GM21360 (cell line): ENCODE measurements at regions not wholly inside any gene's neighbourhood (a gene's known extent, or its start where the extent isn't known, plus 50 kb on each side); places are given as distances from the start of the nearest gene placed in this dataset.

Experiments used
- ATAC-seq: cut with Tn5 transposase; IDR thresholded peaks from one replicate; pipeline ENCODE4 v1.9.1; 2021; ENCODE audit warnings: mild to moderate bottlenecking, moderate library complexity; ENCODE audit not compliant: unreplicated experiment

DNA sequence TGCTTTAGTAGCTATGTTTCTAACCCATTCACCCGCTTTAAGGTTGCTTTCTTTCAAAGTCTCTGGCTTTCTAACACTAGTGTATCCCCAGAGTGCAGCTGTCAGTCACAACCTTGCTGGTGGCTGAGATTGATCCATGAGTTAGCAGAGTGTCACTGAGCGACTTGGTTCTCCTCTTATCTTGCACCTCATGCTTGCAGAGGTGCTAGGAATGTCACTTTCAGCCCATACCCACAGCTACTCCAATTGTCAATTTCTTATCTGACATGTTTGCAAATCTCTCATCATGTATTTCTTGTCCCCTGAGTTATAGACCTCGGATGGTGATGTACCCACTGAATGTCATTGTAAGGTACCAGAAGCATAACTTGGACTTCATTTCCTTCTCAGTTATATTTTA lies 1110.2 kb downstream of the GALC start:
- no peak for ATAC-seq

DNA sequence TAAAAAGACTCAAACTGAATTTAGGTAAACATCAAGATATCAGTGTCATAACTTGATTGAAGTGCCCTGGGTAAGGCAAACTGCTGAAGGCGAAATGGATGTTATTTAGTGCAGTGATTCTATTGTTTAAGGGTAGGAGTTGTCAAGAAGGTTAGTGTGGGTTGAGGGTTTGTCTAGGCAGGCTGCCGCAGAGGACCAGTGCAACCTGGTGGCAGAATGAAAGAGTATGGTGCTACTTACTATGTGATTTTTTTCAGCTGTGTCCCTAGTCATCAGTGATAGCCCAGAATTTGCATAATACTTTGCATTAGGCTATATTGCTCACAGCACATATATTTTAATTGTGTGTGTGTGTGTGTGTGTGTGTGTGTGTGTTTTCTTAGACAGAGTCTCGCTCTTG lies 1127.0 kb downstream of the GALC start:
- ATAC-seq, result no peak

DNA sequence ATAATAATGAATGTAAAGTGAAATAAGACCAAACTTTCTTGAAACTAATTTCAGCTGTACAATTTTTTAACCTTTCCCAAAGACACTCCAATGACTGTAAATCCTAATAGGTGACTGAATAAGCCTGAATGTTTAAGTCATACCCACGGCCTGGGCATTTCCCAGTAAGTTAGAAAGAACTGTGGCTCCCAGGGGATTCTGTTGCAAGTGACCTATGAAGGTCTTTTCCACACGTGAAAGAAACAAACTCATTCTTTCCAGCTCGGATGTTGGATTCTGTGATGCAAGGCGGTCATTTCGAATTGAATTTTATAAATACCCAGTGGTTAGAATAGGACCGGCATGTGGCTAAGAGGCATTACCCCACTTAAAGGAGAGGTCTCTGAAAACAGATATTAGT lies 1134.4 kb downstream of the GALC start:
- no peak for ATAC-seq

DNA sequence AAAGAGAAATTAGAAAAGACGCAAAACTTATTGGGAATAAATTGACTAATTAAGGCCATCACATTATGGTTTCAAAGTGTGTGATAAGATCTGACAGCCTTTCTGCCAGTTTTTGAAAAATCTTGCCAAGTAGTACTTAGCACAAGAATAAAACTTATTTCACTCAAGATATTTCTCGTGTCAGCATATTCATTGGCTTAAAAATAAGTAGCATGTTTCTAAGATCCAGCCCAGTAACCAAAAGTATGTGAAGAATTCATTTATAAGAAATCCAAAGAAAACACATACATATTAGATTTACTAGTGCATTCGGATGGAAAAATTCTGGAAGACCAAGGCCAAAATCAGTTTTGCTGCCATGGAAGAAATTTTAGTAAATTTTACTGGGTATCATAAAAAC lies 1135.0 kb downstream of the GALC start:
- no peak for ATAC-seq

DNA sequence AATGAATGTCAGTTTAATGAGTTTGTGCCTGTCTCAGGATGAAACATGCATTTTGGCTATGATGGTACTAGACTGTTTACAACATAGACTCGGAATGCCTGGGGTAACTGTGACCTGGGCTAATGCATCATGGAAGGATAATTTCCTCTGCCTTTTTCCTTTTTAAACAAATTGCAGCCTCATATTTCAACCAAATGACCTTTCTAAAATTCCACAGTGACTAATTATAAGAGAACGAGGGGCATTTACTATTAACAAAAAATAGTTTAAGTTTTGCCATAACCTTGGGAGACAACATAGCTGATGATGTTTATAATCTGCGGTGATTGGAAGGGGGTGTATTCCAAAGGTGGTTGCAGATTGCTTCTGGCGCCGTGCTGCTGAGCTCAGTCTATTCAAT lies 1140.5 kb downstream of the GALC start:
- no peak for ATAC-seq

DNA sequence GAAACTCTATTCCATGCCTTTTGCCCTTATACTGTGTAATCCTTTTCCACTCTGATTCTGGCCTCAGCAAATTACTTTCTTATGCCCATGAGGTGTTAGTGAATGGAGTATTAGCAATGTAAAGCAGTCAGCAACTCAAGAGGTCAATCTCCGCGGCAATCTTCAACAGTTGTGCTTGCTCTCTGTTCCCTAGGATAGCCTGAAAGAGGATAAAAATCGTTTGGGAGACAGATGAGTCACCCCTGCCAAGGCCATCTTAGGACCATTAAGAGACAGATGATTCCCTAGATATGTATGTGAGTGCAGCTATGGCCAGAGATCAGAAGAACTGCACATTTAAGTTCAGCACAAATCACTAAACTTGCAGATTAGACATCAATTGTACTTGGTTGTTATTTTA lies 1145.8 kb downstream of the GALC start:
- ATAC-seq, result no peak

DNA sequence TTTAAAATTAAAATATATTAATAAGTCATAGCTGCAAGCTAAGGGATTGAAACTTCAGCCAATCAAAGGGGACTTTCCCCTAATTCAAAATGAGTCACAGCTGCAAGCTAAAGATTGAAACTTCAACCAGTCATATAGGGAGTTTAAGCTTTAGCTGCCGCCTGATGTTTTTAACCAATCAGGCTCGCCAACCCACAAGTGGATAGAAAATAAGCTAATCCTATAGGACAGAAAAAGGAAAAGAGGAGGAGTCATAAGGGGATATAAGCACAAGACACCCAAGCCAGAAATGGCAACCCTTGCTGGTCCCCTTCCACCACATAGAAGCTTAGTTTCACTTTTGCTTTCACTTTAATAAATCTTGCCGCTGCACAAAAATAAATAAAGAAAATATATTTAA lies 1154.6 kb downstream of the GALC start:
- ATAC-seq, result peak; percentile 82

DNA sequence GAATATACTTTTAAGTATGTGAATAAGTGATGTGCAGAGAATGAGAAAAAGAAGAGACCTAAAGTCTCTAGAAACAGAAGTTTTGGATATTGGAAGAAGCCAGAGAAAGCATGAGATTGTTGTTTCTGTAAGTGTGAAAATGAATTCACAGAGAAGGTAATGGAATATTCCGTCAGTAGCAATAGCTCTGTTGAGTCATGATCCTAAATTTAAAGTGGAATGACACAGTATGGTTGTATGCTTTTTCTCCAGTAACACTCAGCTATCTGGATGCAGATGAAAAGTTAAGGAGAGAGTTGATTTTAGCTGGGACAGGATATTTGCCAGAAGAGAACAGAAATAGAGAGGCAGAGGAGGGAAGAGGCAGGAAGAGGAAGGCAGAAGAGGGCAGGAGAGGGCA lies 1166.3 kb downstream of the GALC start:
- ATAC-seq, result no peak

DNA sequence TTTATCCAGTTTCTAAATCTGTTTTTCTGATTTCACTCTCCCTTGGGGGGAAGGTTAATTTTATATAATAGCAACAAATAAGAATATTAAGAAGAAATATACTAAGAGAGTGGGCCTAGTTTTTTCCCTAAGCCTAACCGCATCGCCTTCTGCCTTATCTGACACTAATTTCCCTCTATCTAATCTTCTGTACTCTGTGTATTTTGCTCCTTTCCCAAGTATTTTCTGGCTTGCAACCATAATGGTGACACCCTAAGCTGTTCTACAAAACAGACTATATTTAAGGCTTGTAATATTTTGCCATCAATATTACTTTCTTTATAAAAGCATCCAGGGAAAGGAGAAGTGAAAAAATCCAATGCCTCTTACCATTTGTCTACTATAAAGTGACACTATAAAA lies 1168.8 kb downstream of the GALC start:
- no peak for ATAC-seq

DNA sequence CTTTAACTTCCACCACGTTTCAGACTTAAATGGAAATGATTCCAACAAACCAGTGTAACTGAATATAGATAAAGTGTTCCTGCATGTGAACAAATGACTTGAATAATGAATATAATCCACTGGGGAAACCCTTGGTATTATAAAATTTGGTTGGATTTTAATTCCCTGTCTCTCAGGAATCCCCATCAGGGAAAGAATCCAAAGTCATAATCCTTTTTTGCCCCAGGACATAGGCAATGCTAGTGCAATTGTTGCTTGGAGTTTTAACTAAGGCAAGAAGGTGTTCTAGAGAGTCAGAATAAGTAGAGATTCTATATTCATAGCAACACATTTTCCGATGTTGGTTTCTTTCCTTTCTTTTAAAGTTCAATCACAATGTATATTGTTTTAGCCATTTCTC lies 1169.4 kb downstream of the GALC start:
- ATAC-seq, result no peak

DNA sequence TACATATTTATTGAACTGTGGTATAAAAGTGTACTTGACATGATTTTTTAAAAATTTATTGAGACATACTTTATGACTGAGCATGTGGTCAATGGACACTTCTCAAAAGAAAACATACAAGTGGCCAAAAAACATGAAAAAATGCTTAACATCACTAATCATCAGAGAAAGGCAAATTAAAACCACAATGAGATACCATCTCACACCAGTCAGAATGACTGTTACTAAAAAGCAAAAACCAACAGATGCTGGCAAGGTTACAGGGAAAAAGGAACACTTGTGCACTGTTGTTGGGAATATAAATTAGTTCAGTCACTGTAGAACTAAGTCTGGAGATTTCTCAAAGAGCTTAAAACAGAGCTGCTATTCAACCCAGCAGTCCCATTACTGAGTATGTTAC lies 1177.6 kb downstream of the GALC start:
- ATAC-seq, result no peak

DNA sequence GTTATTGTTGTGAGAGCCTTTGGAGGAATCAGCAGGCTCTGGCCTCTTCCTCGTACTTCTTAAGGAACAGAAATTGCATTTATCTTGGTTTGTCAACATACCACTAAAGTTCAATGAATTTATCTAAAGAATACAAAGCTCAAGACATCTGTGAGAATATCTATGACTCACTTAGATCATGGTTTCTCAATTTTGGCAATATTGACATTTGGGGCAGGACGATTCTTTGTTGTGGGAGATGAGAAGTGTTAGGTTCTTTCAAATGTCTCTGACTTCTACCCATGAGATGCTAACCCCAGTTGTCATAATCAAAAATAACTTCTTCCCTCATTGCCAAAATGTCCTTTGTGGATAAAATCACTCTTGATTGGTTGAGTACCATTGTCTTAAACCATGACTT lies 1190.3 kb downstream of the GALC start:
- ATAC-seq, result no peak

DNA sequence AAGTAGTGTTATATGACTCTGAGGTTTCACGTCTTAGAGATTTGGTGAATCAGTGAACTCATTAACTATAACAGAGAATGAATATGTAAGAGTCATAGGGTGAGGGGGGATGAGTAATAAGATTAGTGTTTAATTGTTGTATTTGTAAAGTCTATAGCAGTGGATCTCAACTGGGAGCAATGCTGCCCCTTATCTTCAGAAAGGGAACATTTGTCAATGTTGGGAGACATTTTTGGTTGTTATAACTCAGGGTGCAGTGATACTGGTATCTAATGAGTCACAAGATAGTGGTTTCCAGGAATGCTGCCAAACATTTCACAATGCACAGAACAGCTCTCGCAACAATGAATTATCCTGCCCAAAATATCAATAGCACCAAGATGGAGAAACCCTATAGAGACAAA lies 1193.7 kb downstream of the GALC start:
- no peak for ATAC-seq

DNA sequence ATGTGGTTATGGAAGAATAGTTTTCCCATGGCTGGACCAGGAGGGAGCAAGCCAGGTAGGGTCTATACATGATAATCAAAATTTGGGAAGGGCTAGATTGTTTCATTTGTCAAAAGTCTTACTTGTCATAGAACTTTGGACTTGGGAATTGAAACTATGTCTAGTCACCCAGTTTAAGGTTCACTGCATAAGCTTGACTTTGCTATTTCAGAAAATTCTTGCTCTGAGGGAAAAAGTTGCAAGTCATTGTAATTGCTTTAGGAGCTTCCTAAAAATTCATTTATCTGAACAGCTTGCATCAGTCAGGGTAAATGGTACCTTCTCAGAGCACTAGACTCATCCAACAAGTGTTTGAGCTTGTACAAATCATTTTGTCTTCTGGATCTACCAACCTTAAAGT lies 1194.7 kb downstream of the GALC start:
- no peak for ATAC-seq

DNA sequence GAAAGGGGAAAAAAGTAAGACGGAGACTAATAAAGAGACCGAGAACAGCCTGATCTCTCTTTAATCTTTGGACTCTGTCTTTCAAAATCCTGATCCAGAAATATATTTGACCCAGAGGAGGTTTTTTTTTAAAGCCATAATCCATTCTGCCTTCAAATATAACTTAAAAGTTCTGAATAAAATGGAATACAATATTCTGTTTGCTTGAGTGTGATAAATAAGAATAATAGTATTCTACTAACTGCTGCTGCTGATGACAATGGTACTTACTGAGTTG lies 1196.0 kb downstream of the GALC start:
- ATAC-seq, result no peak

DNA sequence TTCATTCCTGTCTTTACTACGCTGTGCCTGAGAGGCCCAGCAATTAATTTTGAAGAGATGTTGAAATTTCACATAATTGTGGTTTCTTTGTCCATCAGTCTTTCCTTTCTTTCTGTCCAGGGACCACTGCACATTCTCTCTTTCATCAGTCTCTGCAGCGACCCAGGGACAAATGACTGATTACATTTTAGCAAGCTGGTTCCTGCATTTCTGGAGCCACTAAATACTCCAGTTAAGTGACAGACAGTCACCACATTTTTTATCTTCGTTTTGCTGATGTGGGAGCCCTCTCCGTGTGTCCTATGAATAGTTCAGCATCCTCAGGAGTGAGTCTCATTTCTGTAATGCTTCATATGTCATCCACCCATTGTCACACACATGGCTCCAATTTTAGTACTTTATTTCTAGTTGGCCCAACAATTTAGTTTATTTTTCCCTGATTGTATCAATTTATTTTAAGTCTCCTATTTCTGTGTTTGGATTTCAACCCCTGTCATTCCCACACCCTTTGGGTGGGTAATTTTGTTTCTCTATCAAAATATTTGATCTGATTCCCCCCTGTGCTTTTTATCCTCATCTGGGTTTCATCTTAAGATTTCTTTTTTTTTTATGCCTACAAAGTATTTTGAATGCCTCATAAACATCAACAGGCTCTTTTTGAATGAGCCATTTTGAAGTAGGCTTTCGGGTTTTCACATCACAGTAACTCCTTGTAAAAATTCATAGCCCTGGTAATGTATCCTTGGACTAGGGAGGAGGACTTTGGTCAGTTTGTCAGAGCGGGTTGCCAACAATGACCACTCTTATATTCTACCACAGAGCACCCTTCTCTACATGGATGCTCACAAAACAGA lies 1196.5 kb downstream of the GALC start:
- ATAC-seq, result no peak

DNA sequence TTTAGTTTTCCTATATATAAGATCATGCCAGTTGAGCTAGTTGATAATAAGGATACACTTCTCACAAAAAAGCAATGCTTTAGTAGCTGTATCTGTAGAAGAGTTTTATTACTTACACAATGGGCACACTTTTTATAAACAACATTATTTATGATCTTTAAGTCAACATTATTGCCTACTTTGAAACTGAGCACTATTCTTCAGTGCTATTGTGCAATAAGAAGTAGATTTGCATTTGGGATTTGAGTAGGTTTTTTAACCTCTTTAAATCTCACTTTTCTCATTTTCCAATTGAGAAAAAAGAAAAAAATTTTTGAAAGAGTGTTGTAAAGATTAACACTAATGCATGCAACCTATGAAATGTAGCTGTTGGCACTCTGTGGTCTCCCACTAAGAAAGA lies 1198.3 kb downstream of the GALC start:
- no peak for ATAC-seq

DNA sequence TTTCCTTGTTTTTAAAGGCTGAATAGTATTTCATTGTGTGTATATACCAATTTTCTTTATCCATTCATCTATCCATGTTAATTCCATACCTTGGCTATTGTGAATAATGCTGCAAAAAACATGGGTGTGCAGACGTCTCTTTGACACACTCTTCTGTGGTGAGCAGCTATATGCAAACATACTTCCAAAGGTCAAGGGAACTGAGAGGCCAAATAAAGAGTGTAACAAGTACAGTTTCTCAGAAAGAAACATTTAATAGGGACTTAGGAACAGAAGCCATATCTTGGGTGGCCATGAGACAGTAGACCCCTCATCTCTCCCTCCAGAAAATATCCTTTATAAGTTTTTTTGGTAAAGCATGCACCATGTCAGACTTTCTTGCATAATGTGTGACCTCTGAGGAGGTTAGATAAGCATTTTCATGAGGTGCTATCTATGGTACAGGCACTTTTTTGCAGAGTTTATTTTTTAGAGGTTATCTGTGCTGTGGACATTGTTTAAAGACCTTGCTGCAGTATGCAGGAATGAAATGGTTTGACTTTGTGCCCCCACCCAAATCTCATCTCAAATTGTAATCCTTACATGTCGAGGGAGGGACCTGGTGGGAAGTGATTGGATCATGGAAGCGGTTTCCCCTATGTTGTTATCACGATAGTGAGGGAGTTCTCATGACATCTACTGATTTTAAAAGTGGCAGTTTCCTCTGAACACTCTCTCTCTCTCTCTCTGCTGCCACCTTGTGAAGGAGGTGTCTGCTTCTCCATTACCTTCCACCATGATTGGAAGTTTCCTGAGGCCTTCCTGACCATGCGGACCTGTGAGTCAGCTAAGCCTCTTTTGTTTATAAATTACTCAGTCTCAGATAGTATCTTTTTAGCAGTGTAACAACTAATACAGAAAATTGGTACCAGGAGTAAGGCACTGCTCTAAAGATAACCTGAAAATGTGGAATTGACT lies 1202.3 kb downstream of the GALC start:
- no peak for ATAC-seq

DNA sequence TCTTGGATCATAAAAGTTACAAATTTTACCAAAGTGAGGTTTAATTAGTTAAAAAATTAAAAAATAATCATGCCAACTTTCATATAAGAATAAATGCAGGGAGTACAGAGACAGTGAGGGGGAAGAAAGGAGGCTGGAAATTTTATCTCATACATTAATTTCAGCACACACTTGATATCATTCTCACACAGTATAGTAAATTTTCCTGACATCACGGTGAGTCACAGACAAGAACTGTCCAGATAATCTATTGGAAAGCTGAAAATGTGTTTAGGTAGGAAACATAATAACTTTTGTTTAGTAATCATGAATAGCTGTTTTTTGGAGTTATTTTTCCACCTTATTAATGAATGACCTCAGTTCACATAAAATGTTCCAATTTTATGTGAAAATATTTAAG lies 1204.8 kb downstream of the GALC start:
- no peak for ATAC-seq

DNA sequence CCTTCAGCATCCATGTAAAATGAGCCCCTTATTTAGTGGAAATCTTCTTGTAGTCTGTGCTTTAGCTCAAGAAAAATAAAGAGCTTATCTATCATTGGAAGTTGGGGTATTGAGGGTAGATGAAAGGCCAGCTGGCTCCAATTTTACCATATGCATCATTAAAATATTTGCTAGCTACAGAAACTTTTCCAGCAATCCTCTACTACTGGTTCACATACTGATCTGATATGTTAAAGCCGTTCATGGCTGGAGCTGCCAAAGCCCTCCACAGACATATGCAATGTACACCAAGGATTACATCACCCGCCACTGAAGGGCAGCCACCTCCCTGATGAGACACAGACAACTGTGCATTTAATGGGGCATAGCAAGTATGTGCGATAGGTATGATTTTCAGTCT lies 1205.3 kb downstream of the GALC start:
- ATAC-seq, result no peak

DNA sequence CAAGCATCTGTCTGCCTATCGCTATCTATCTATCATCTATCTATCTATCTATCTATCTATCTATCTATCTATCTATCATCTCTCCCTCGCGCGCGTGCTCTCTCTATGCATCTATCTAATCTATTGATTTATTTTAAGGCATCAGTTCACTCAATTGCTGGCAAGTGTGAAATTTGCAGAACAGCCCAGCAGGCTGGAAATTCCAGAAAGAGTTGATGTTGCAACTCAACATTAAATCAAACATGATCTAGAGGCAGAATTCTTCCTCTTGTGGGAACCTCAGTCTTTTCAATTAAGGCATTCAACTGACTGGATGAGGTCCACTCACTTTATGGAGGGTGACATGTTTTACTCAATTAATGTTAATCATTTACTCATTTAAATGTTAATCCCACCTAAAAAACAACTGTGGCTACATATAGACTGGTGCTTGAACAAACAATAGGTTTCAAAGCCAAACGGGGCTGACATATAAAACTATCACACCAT lies 1210.8 kb downstream of the GALC start:
- no peak for ATAC-seq

DNA sequence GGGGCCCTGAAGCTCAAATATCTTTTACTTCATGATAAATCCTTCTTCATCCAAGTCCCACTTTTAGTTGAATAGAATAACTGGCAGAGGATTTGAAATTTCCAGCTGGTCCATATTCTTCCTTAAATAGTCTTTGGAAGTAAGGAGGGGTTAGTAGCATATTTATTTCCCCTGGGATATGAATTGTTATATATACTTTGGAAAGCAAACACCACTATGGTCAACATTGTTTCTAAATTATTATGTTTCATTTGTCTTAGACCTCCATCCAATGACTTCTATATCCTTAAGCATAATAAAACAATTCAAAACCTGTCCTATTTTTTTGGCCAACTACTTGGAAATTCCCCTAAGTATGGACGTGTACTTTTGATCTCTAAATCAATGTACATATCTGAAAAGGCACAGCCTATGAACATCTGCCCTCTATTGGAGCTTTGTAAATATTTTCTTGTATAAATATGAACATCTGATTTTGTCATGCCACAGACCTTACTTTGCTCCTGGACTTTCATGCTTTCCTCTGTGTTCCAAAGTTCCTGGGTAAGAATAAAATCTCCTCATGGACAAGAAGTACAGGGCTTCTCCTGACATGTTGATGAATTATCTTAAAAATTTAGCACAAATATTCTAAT lies 1212.0 kb downstream of the GALC start:
- ATAC-seq, result no peak
